ENCODE measurements at regions not wholly inside any gene's neighbourhood (a gene's known extent, or its start where the extent isn't known, plus 50 kb on each side); places are given as distances from the start of the nearest gene placed in this dataset.
A peak's percentile ranks its signal among the peaks of the same experiment; 100 is the strongest.

DNA sequence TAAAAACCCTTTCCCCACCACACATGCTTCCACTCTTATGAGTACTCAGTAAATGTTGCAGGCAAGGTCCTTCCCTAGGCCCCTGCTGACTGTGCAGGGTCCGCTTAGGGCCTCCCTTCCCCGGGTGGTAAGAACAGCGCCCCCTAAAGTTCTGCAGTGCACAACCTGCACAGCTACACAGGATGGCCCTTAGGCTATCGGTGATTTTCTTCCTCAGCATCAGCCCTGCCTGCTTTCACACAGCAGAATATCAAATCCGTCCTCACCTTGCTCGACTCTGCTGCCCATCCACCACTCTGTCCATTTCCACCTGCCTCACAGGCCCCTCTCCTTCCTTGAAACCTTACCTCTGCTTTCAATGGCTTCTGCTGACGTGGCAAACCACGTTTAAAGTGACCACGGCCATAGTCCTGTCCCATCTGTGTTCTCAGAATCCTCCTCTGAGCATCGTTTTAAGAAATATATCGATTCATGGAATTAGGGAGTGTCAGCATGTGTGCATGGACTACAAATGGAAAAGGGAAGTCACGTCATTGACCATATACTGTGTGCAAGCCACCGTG is 51.4 kb upstream of the TMEM132E start:
- no peak for DNase-seq (ENCODE audit: low read depth)

DNA sequence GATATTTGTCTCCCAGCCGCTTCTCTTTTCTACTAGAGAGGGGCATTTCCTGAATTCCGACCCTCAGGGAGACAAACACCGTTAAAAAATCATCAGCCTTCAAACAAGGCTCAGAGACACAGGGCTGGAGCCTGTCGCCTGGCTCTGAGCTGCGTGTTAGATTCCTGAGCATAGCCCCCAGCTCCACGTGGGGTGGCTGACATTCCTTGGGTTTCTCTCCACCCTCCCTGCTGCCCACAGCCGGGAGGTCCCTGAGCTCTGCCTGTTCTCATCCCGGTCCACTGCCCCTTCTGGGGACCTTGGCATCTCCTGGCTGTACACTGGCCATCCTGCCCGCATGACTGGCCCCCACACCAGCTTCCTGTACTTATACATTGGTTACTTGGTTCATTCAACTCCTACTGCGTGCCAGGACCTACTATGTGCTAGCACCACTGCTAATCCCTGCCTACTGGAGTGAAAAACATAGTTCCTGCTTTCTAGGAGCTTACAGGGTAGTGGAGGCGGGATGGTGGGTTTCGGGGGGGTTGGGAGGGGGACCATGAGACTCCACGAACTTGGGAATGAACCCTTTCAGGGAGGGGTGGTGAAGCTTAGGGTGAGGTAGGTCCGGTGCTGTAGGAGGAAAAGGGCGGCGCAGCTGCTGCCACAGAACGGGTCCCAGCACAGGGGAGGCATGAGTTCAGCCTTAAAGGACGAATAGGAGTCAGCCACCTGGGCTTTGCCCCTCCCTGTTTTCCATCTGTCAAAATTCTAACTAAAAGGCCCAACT is 52.1 kb upstream of the TMEM132E start:
- no peak for DNase-seq (ENCODE audit: low read depth)

DNA sequence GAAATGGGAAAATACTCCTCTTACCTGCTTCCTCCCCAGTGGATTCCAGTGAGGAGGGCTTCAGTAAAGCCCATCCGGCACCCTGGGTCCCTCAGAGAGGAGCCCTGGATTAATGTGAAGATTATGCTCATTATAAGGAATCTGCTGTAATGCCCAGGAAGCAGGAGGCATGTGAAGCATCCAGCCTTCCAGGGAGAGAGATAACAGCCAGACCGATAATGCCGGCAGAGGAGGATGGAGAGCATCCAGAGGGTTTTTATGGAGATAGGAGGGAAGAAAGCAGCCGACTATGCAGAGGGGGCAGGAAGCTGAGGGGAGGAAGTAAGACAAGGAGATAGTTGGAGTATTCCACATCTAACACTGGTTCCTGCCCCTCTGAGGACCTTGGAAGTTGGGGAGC is 53.7 kb upstream of the TMEM132E start:
- no peak for DNase-seq (ENCODE audit: low read depth)

DNA sequence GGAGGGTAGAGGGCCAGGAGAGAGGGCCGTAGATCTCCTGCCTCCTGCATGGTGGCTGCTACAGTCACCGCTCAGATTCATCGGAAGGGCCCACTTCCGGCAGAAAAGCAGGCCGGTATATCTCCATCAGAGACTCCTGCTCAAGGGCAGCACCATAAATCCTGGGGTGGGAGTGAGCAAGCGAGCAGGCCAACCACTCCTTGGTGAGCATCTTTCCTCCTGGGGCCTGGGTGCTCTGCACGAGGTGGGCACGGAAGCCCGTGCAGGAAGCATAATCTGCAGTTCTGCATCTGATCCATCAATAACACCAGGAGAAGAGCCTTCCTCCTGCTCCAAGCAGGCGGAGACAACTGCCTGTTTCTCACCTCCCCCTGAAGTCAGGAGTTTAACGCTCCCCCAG is 57.4 kb upstream of the TMEM132E start:
- no peak for DNase-seq (ENCODE audit: low read depth)

DNA sequence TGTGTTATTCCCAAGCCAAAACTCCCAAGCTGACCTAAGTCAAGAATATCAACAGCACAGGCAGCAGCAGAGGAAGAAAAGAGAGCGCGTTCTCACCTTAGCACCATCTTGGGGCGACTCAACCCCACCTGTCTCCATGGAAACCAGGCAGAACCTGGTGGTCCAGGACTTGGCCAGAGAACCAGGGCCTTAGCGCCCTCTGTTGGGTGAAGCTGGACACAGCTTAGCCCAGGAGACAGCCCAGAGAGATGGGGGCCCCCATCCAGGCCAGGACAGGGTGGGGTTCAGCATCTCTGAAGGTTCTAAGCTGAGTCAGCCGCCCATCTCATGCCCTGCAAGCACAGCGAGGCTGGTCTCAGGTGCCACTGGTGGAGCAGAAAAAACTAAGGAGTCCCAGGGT is 60.1 kb upstream of the TMEM132E start:
- DNase-seq (ENCODE audit: low read depth): no peak

DNA sequence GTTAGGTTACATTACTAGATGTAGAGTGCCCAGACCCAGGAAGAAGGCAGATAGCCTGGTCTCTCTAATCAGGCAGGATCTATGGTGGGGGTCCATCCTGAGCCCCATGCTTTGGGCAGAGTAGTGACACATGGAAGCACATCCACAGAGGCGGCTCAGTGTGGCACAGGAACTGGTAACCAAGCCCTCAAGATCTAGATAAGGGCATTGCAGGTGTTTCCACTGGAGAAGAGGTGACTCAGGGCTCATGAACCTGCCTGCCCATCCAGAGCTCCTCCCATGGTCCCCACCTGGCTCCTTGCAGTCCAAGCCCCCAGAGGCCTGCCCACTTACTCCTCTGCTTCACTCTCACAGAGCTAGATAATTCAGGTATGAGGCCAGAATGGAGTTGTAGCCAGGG is 62.0 kb upstream of the TMEM132E start:
- DNase-seq (ENCODE audit: low read depth): no peak

DNA sequence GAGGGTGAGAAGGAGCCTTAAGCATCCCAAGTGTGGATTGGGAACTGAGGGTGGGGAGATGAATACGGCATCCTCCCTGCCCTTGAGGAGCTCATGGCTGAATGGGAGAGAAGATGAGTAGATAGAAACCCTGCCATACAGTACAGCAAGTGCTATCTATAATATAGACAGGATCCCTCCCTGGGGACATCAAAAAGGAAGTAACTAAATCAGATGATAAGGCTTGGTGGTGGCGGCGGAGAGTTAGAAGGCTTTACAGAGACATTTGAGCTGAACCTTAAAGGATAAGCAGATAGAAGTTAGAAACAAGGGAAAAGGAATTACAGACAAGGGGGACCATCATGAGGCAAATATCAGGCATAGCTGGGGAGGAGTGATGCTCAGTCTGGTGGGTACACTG is 67.5 kb upstream of the TMEM132E start:
- no peak for DNase-seq (ENCODE audit: low read depth)

DNA sequence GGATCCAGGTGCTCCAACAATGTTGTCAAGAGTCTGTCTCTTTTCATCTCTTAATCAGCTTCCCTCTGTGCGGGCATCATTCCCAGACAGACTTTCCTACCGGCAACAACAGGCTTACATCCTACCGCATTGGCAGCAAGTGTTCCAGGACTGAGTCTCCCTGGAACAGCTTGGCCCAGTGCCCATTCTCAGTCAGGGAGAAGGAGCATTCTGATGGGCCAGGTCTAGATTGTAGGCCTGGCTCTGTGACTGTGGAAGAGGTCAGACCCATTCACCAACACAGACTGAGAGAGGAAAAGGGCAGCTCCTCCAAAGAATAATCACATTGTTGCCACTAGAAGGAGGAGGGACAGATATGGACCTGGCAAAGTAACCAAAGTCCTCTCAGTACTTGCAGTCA is 68.1 kb upstream of the TMEM132E start:
- DNase-seq (ENCODE audit: low read depth): no peak

DNA sequence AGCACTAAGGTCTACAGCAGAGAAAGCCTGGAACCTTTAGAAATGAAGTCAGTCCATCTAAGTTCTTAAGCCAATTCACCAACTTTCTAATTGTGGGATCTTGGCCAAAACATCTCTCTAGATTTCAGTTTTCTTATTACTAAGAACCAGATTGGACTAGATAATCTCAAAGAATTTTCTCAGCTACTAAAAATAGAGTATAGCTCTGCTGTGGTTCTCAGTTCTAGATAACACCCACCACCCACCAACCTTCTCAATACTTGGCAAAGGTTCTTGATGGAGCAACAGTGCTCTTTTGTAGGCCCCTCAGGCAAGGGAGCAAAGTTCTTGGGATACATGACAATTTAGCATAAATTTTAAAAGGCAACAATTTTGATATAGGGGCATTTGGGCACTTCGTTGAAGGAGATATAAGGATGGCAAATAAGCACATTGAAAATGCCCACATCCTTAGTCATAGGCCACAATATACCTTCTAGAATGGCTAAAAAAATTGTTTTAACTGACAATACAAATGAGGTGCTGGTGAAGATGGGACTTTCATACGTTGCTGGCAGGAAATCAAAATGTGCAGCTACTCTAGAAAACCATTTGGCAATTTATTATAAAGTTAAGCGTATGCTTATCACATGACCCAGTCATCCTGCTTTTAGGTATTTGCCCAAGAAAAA is 74.4 kb upstream of the TMEM132E start:
- DNase-seq (ENCODE audit: low read depth): no peak

DNA sequence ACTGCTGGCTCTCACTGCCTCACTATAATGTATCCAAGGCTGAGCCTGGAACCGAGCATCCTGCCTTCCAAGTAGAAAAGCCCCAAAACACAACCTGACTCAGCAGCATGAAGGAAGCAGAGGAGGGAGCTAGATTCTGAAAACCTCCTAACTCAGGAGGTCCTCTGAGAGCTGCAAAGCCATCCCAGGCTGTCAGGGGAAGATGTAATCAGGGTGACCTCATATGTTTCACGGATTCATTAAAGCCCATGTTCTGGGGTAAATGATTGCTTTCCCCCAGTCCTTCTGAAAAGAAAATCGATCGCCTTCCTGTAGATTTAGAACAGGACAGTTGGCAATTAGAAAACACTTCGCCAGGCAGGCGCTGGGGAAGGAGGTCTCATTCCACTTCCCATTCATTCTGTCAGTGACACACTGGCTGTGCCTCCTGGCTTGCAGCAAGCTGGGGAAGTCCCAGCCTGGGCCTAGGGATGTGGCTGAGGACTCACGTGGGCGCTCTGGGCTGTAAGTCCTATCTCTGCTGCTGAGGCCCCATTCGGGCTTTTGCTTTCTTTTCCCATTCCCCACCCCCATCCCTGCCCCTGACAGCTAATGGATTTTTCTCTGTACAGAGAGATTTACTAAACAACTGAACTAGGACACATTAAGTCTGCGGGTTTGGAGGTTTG is 75.7 kb upstream of the TMEM132E start:
- DNase-seq (ENCODE audit: low read depth): no peak

DNA sequence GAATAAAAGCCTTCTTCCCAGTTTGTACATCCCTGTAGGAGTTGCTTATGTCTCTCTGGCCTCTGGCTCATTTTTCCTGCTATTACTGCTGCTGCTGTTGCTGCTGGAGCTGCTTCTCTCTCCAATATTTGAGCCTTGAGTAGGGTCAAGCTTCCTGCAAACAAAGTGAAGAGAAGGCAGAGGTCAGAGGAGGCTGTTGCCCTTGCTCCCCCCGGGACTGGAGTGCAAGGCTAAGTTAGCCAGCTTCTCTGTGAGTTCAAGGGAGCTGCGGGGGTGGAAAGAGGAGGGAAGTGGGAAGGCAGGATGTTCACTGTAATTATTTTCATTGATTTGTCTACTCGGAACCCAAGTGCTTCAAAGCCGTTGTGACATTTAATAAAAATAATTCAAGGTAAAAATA is 77.0 kb upstream of the TMEM132E start:
- DNase-seq (ENCODE audit: low read depth): no peak

DNA sequence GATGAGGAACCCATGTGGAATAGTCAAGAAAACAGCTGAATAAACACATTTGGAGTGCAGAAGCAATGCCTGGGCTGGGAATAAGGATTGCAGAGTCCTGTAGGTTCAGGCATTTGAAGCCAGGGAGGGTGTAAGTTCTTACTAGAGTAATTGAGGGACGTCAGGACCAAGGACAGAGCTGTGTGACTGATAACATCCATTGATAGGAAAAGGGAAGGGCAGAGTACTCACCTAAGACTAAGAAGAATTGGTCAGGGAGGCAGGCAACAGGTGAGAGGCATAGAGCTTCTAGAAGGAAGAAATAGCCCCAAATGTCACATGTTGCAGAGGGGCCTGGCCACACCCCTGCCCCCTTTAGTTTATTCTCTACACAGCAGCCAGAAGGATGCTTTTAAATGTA is 79.8 kb upstream of the TMEM132E start:
- DNase-seq (ENCODE audit: low read depth): peak; percentile 4

DNA sequence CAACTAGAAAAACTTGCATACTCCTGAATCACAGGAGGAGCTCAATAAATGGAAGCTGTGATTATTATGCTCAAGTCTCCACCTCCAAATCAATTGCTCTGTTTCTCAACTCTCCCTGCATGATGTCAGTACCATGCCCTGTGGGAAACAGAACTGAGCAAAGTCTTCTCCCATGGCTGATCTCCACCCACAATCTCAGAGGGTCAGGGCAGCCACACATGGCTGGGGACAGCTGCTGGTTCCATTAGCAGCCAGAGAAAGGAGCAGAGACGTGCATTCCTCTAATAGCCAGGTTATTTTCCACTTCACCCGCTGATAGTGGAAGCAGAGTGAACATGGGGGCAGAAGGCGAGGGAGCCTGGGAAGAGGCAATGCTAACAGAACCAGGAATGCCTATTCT is 85.5 kb upstream of the TMEM132E start:
- DNase-seq (ENCODE audit: low read depth): no peak

DNA sequence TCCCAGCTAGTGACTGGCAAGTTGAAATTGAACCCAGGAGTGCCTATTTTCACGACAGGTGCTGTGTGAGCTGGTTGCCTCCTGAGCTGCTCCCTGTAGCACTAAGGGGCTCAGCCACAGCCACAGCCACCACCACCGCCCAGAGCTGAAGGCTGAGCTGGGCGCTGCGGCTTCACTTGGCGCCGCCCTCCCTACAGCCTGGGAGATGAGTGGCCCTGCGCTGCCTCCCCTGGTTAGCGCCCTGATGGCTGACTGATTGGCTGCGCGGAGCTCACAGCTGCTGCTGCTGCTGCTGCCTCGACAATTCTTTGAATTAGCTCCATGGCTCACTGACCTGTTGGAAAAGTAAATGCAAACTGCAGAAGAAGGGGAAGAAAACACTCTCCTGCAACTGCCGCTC is 91.8 kb upstream of the TMEM132E start:
- DNase-seq (ENCODE audit: low read depth): no peak

DNA sequence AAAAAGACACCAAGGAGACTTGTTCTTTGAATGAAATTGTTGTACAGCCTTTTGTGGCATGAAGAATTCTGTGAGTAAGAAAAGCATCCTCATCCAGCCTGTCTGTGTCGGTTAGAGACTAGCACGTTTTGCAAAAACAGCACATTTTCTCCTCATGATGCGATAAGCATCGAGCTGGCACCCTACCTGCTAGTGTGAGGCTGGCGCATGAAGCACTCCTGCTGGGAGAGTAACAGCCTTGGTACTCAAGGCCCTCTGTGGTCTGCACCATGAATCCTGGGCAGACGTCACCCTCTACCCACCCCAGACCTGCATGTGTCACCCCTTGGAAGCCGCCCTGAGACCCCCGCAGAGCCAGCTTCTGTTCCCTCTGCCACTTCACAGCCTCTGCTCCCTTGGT is 92.6 kb upstream of the TMEM132E start:
- DNase-seq (ENCODE audit: low read depth): no peak

DNA sequence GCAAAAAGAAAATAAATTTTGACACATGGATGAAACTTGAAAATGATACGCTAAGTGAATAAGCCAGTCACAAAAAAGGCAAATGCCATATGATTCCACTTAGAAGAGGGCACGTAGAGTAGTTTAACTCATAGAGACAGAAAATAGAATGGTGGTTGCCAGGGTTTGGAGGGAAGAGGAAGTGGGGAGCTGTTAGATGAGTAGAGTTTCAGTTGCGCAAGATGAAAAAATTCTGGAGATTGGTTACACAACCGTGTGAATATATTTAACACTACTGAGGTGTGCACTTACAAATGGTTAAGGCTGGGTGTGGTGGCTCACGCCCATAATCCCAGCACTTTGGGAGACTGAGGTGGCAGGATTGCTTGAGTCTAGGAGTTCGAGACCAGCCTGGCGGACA is 93.4 kb upstream of the TMEM132E start:
- DNase-seq (ENCODE audit: low read depth): no peak

DNA sequence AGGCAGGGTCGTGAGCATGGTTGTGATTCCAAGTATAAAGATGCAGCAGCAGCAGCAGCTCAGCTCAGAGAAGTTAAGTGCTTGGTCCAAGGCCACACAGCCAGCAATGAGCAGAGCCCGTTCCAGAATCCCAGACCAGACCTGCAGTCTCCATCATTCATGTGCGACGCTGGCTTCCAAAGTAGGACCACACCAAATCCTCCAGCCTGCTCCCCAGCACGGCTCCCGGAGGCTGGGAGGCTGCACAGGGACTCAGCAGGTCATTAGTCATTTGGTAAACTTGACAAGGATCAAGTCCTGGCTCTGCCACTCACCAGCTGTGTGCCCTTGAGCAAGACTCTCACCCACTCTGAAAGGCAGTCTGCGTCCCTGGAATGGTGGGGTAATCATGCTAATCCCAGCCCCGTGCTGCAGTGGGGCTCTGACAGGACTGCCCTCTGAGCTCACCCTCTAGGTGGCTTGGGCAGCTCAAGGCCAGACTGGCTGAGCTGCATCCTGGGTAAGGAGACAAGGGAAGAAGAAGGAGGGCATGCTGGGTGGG is 95.1 kb upstream of the TMEM132E start:
- DNase-seq (ENCODE audit: low read depth): no peak

DNA sequence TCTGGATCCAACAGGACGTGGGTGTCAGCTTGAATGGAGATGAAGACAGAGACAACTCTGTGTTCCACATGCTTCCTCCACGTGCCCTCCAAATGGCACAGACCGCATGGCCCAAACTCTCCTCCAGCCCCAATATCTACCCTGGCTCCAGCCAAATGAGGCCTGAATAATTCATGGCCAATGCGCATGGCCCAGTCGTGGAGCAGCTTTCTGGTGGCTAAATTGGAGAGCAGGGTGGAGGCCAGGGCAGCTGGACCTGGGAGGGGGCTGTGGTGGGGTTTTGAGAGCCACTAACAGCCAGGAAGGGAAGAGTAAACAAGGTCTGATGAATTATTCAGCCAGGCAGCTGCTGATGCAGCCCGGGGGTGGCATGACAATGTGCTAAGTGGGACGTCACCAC is 96.7 kb upstream of the TMEM132E start:
- no peak for DNase-seq (ENCODE audit: low read depth)

DNA sequence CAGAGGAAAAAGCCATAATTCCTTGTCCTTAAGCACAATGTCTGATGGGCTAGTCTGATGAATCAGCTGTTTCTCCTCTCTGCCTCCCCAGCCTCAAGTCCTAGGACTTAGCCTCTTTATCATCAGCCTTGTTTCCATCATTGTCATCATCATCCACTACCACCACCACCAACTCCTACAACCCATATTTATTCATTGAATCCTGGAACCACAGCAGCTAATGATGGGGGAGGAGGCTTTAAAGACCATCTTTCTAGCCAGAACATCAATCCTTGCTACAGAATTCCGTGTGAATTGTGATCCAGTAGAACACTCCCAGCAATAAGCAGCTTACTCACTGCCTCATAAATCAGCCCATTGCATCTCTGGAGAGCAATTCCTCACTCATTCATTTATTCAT is 97.6 kb upstream of the TMEM132E start:
- DNase-seq (ENCODE audit: low read depth): no peak

DNA sequence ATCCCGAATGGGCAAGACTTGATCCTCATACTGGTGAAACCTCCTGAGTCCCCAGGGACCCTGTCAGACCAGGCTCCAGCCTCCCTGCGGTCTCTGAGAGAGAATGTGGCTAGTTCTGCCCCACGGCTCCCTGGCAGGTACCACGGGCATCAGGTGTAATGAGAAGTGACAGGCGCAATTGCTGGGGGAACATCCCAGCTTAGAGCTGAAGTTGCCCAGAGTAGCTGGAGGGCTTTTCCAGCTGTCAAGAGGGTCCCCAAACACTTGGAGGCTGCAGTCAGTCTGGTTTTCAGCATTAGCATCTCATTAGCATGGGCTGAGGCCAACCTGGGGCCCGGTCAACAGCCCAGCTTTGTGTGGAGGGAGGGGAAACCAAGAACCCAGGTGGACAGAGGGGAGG is 100.0 kb upstream of the TMEM132E start:
- no peak for DNase-seq (ENCODE audit: low read depth)

DNA sequence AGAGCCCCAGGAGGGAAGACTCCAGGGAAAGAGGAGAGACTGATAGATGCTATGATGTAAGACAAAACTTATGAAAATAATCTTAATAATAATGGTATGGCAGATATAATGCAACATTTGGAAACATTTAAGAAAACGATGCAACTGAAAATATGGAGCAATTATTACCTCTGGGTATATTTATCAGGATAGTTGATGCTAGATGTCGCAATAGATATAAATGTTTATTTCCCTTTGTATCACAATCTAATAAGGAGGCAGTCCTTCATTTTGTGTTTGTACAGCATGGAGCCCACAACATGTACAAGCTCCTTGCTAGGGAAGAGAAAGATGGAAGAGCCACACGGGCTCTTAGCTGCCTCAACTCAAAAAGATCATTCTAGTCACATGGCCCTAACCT is 101.1 kb upstream of the TMEM132E start:
- DNase-seq (ENCODE audit: low read depth): no peak

DNA sequence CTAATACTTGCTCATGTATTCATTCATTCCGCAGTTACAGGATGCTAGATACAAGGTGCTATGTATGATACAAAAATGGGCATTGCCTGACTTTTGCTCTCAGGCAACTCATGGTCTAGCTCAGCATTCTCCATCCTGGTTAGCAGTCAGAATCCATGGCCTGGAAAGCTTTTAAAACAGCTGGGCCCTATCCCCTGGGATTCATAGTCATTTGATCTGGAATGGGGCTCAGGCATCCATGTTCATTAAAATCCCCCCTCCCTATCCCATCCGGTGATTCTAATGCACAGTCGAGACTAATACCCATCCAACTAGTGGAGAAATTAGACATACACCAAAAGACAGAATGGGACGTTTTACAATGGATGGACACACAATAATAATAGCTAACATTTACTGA is 104.1 kb upstream of the TMEM132E start:
- no peak for DNase-seq (ENCODE audit: low read depth)

DNA sequence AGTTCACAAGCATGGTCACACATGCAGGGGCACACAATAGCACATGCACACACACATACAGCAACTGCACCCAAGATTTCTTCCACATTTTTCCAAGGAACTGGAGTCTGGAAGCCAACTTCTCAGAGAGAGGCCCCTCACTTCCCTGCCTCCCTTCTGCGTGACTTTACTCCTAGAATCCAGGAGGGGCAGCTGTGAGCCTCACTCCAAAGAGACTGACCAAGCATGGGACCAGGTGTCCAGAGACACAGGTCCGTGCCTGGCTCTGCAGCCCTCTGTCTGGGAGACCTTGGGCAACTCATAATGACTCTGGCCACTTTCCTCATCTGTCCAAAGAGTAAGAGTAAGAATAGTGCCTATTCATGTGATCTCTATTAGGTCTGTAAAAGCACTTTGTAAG is 104.7 kb upstream of the TMEM132E start:
- no peak for DNase-seq (ENCODE audit: low read depth)

All from forelimb muscle (tissue), 1 donor.